ENCODE measurements at regions not wholly inside any gene's neighbourhood (a gene's known extent, or its start where the extent isn't known, plus 50 kb on each side); places are given as distances from the start of the nearest gene placed in this dataset.

- H3K36me3 ChIP-seq, result no peaks in the 10 kb centered on the region
- intact Hi-C loops (cut with DNase I; ENCODE audit: low total_unique reads) (no loop called here), in situ Hi-C loops (cut with MboI; ENCODE audit: low pct_ligation_motif_present in 1 of 4, low pct_unique_long_range_greater_than_20kb in 1 of 4, low sequenced_read_pairs in 3 of 4) (no loop called here)
- no peak for DNase-seq
- H3K27ac ChIP-seq, result no peak overlapping the region
- TF ChIP-seq EP300 (IDR thresholded peaks at IDR 0.05; ENCODE audit: low read depth), result no peak
- TF ChIP-seq POLR2AphosphoS5 (IDR thresholded peaks at IDR 0.05), result no peak
- no peak for TF ChIP-seq POLR2A (IDR thresholded peaks at IDR 0.05)
- WGBS, 2 donors (ENCODE audit: low coverage in 1 of 2), result 26 to 31% methylated on average over 3 of the region's 3 CpGs
- H3K4me3 ChIP-seq, result peak overlapping the region in 3 of 4 donors; percentile 13 to 43 (median 27)
- peaks cover 0 to 6% (median 2%) of the 10 kb centered on the region in 4 donors for H3K4me1 ChIP-seq
- H3K27me3 ChIP-seq, result no peaks in the 10 kb centered on the region
- H3K9me3 ChIP-seq, result no peaks in the 10 kb centered on the region
Measured at GRCh38 chr4:147056940-147057610, 111.4 kb upstream of the TTC29 start.

GRCh38 chr4:147057611-147058190 is 112.0 kb upstream of the TTC29 start:
- Histone ChIP-seq H3K36me3 (no peaks in the 10 kb centered on the region), H3K4me3 (peak overlapping the region in 3 of 4 donors; percentile 13 to 43 (median 27)), H3K27me3 (no peaks in the 10 kb centered on the region), H3K27ac (peak overlapping the region in 1 of 4 donors; percentile 1), H3K4me1 (peaks cover 0 to 6% (median 2%) of the 10 kb centered on the region in 4 donors), H3K9me3 (no peaks in the 10 kb centered on the region)
- in situ Hi-C loops (cut with MboI; ENCODE audit: low pct_ligation_motif_present in 1 of 4, low pct_unique_long_range_greater_than_20kb in 1 of 4, low sequenced_read_pairs in 3 of 4) (no loop called here), intact Hi-C loops (cut with DNase I; ENCODE audit: low total_unique reads) (no loop called here)
- 39 to 57% methylated on average over 7 of the region's 7 CpGs for WGBS, 2 donors (ENCODE audit: low coverage in 1 of 2)
- no peak for DNase-seq
- TF ChIP-seq POLR2A (IDR thresholded peaks at IDR 0.05) (no peak), POLR2AphosphoS5 (IDR thresholded peaks at IDR 0.05) (no peak), CTCF (IDR thresholded peaks at IDR 0.05) (no peak), EP300 (IDR thresholded peaks at IDR 0.05; ENCODE audit: low read depth) (no peak)

GRCh38 chr4:147059064-147059731 is 113.5 kb upstream of the TTC29 start:
- no peak for DNase-seq
- intact Hi-C loops (cut with DNase I; ENCODE audit: low total_unique reads) (no loop called here), in situ Hi-C loops (cut with MboI; ENCODE audit: low pct_ligation_motif_present in 1 of 4, low pct_unique_long_range_greater_than_20kb in 1 of 4, low sequenced_read_pairs in 3 of 4) (no loop called here)
- no peaks in the 10 kb centered on the region for H3K27me3 ChIP-seq
- H3K9me3 ChIP-seq, result no peaks in the 10 kb centered on the region
- no peak overlapping the region for H3K4me3 ChIP-seq
- H3K27ac ChIP-seq, result no peak overlapping the region
- TF ChIP-seq POLR2AphosphoS5 (IDR thresholded peaks at IDR 0.05) (no peak), CTCF (IDR thresholded peaks at IDR 0.05) (no peak), POLR2A (IDR thresholded peaks at IDR 0.05) (no peak), EP300 (IDR thresholded peaks at IDR 0.05; ENCODE audit: low read depth) (no peak)
- whole genome bisulfite sequencing, 2 donors (ENCODE audit: low coverage in 1 of 2), result 78 to 92% methylated on average over 4 to 6 of the region's 6 CpGs
- peaks cover 0 to 6% (median 2%) of the 10 kb centered on the region in 4 donors for H3K4me1 ChIP-seq
- no peaks in the 10 kb centered on the region for H3K36me3 ChIP-seq

- no peak overlapping the region for H3K27ac ChIP-seq
- in situ Hi-C loops (cut with MboI; ENCODE audit: low pct_ligation_motif_present in 1 of 4, low pct_unique_long_range_greater_than_20kb in 1 of 4, low sequenced_read_pairs in 3 of 4) (no loop called here), intact Hi-C loops (cut with DNase I; ENCODE audit: low total_unique reads) (no loop called here)
Measured at GRCh38 chr4:147060151-147060931, 114.7 kb upstream of the TTC29 start.

More at GRCh38 chr4:147060151-147060931, 114.7 kb upstream of the TTC29 start:
- DNase-seq, result no peak
- TF ChIP-seq POLR2AphosphoS5 (IDR thresholded peaks at IDR 0.05) (no peak), POLR2A (IDR thresholded peaks at IDR 0.05) (no peak), CTCF (IDR thresholded peaks at IDR 0.05) (no peak), EP300 (IDR thresholded peaks at IDR 0.05; ENCODE audit: low read depth) (no peak)
- Histone ChIP-seq H3K4me1 (peaks cover 0 to 6% (median 2%) of the 10 kb centered on the region in 4 donors), H3K36me3 (no peaks in the 10 kb centered on the region), H3K27me3 (no peaks in the 10 kb centered on the region), H3K9me3 (no peaks in the 10 kb centered on the region), H3K4me3 (no peak overlapping the region)
- 80 to 89% methylated on average over 4 of the region's 4 CpGs for WGBS, 2 donors (ENCODE audit: low coverage in 1 of 2)
